ENCODE measurements at regions not wholly inside any gene's neighbourhood (a gene's known extent, or its start where the extent isn't known, plus 50 kb on each side); places are given as distances from the start of the nearest gene placed in this dataset.

- 82 to 83% methylated on average over 3 of the region's 3 CpGs for WGBS, 2 donors
- TF ChIP-seq CTCF (IDR thresholded peaks at IDR 0.05) (no peak), EP300 (IDR thresholded peaks at IDR 0.05) (no peak)
- Histone ChIP-seq H3K27me3 (no peaks in the 10 kb centered on the region), H3K36me3 (no peaks in the 10 kb centered on the region), H3K4me1 (no peaks in the 10 kb centered on the region), H3K4me3 (no peak overlapping the region), H3K27ac (no peak overlapping the region), H3K9me3 (peaks cover 0 to 5% (median 0%) of the 10 kb centered on the region in 4 donors)
- intact Hi-C loops (cut with DNase I), result no loop called here
- DNase-seq, result no peak
Measured at GRCh38 chr11:116334596-116334995, 438.2 kb downstream of the BUD13 start.

- WGBS, 2 donors, result 69 to 75% methylated on average over 3 of the region's 3 CpGs
- Histone ChIP-seq H3K27me3 (no peaks in the 10 kb centered on the region), H3K9me3 (peaks cover 0 to 5% (median 0%) of the 10 kb centered on the region in 4 donors), H3K4me3 (no peak overlapping the region), H3K4me1 (no peaks in the 10 kb centered on the region), H3K27ac (no peak overlapping the region), H3K36me3 (no peaks in the 10 kb centered on the region)
- TF ChIP-seq POLR2AphosphoS5 (IDR thresholded peaks at IDR 0.05) (no peak), EP300 (IDR thresholded peaks at IDR 0.05) (no peak), CTCF (IDR thresholded peaks at IDR 0.05) (no peak), POLR2A (IDR thresholded peaks at IDR 0.05) (no peak)
- no peak for DNase-seq
- intact Hi-C loops (cut with DNase I), result no loop called here
Measured at GRCh38 chr11:116333001-116333535, 439.7 kb downstream of the BUD13 start.

GRCh38 chr11:116332391-116332790 lies 440.4 kb downstream of the BUD13 start:
- H3K27ac ChIP-seq, result no peak overlapping the region

GRCh38 chr11:116331381-116331780 lies 441.4 kb downstream of the BUD13 start:
- H3K4me1 ChIP-seq, result no peaks in the 10 kb centered on the region
- TF ChIP-seq CTCF (IDR thresholded peaks at IDR 0.05) (no peak), EP300 (IDR thresholded peaks at IDR 0.05) (no peak), POLR2AphosphoS5 (IDR thresholded peaks at IDR 0.05) (no peak), POLR2A (IDR thresholded peaks at IDR 0.05) (no peak)
- no peak overlapping the region for H3K27ac ChIP-seq
- DNase-seq, result no peak
- H3K9me3 ChIP-seq, result no peaks in the 10 kb centered on the region
- WGBS, 2 donors, result 84 to 86% methylated on average over 4 of the region's 4 CpGs
- no peak overlapping the region for H3K4me3 ChIP-seq
- intact Hi-C loops (cut with DNase I), result no loop called here
- no peaks in the 10 kb centered on the region for H3K36me3 ChIP-seq
- no peaks in the 10 kb centered on the region for H3K27me3 ChIP-seq

More at GRCh38 chr11:116332391-116332790, 440.4 kb downstream of the BUD13 start:
- H3K36me3 ChIP-seq, result no peaks in the 10 kb centered on the region
- DNase-seq, result no peak
- H3K4me1 ChIP-seq, result no peaks in the 10 kb centered on the region
- H3K27me3 ChIP-seq, result no peaks in the 10 kb centered on the region
- WGBS, 2 donors, result 89 to 91% methylated on average over 8 of the region's 8 CpGs
- peaks cover 0 to 3% (median 0%) of the 10 kb centered on the region in 4 donors for H3K9me3 ChIP-seq
- H3K4me3 ChIP-seq, result no peak overlapping the region
- TF ChIP-seq CTCF (IDR thresholded peaks at IDR 0.05) (no peak), POLR2A (IDR thresholded peaks at IDR 0.05) (no peak), EP300 (IDR thresholded peaks at IDR 0.05) (no peak), POLR2AphosphoS5 (IDR thresholded peaks at IDR 0.05) (no peak)
- intact Hi-C loops (cut with DNase I), result no loop called here
